Activated T-cell treated with anti-CD3 and anti-CD28 coated beads, Interleukin-2, amount 50 U/mL, for 24 hours (primary cell): ENCODE measurements at regions not wholly inside any gene's neighbourhood (a gene's known extent, or its start where the extent isn't known, plus 50 kb on each side); places are given as distances from the start of the nearest gene placed in this dataset.

ENCODE experiments used
- DNase-seq: peaks from one replicate; pipeline ENCODE4 v3.0.0-alpha.2; 2020
- H3K27ac Mint-ChIP-seq: 2 replicates; pipeline ENCODE4 v1.8.0; 2020; ENCODE audit warnings: mild to moderate bottlenecking, mixed read lengths
- H3K27me3 Mint-ChIP-seq: 2 replicates; pipeline ENCODE4 v1.8.0; 2020; ENCODE audit warnings: mixed read lengths
- H3K36me3 Mint-ChIP-seq: 2 replicates; pipeline ENCODE4 v1.8.0; 2020; ENCODE audit warnings: low read depth, mixed read lengths
- H3K4me1 Mint-ChIP-seq: 2 replicates; pipeline ENCODE4 v1.8.0; 2020; ENCODE audit warnings: low read depth, mixed read lengths
- H3K4me3 Mint-ChIP-seq: 2 replicates; pipeline ENCODE4 v1.8.0; 2020; ENCODE audit warnings: mild to moderate bottlenecking, moderate library complexity, mixed read lengths
- H3K9me3 Mint-ChIP-seq: 2 replicates; pipeline ENCODE4 v1.8.0; 2020; ENCODE audit warnings: mixed read lengths

- Mint-ChIP-seq H3K9me3 (no peaks in the 10 kb centered on the region), H3K27me3 (peaks cover 34% of the 10 kb centered on the region), H3K27ac (no peak overlapping the region), H3K4me3 (peak overlapping the region; percentile 10), H3K4me1 (peaks cover 16% of the 10 kb centered on the region), H3K36me3 (no peaks in the 10 kb centered on the region)
- peak; percentile 52 for DNase-seq
Measured at GRCh38 chr6:169961772-169962561, 210.5 kb downstream of the ERMARD start.

DNA sequence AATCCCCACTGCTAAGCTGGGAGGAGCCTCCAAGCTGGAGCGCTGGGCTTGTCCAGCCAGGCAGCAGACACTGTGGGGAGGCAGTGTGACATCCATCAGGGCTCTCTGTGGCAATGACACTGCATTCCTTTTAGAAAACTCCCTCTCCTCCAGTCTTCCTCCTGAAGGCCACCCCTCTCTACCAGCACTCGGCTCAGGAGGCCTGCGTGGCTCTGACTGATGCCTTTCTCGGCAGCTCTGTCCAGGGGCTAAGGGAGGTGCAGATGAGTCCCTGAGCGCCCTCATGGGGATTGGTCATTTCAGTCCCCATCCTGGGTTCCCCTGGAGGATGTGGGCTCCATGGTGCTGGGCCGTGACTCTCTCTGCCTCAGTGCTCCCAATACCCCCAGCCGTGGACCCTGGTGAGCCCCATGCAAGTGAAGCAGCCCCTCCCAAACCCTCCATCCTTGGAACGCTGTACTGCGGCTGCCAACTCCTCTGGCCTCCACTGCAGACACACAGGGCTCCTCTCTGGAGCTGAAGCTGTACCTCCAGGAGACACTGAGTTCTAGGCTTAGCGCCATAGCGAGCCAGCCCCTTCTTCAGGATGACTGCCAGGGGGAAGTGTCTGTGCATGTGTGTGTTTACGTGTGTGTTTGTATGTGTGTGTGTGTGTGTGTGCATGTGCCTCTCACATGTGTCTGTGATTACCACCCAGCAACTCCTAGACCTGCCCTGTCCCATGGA, 209.6 kb downstream of the ERMARD start:
- Mint-ChIP-seq H3K27ac (no peak overlapping the region), H3K9me3 (no peaks in the 10 kb centered on the region), H3K36me3 (no peaks in the 10 kb centered on the region), H3K4me1 (peaks cover 16% of the 10 kb centered on the region), H3K27me3 (peaks cover 34% of the 10 kb centered on the region), H3K4me3 (no peak overlapping the region)
- peak; percentile 27 for DNase-seq

GRCh38 chr6:169960521-169960885, 209.1 kb downstream of the ERMARD start:
- Mint-ChIP-seq H3K27ac (no peak overlapping the region), H3K27me3 (peaks cover 34% of the 10 kb centered on the region), H3K36me3 (no peaks in the 10 kb centered on the region), H3K4me1 (peaks cover 16% of the 10 kb centered on the region), H3K4me3 (no peak overlapping the region), H3K9me3 (no peaks in the 10 kb centered on the region)
- peak; percentile 19 for DNase-seq

GRCh38 chr6:169960003-169960344, 208.6 kb downstream of the ERMARD start:
- H3K27ac Mint-ChIP-seq = no peak overlapping the region
- no peak overlapping the region for H3K4me3 Mint-ChIP-seq
- peak; percentile 22 for DNase-seq
- no peaks in the 10 kb centered on the region for H3K36me3 Mint-ChIP-seq
- no peaks in the 10 kb centered on the region for H3K9me3 Mint-ChIP-seq
- peaks cover 38% of the 10 kb centered on the region for H3K27me3 Mint-ChIP-seq
- H3K4me1 Mint-ChIP-seq = peaks cover 16% of the 10 kb centered on the region

- H3K27ac Mint-ChIP-seq = no peak overlapping the region
- no peaks in the 10 kb centered on the region for H3K36me3 Mint-ChIP-seq
- DNase-seq = peak; percentile 35
- H3K27me3 Mint-ChIP-seq = peaks cover 38% of the 10 kb centered on the region
- H3K4me3 Mint-ChIP-seq = no peak overlapping the region
- no peaks in the 10 kb centered on the region for H3K9me3 Mint-ChIP-seq
- peaks cover 16% of the 10 kb centered on the region for H3K4me1 Mint-ChIP-seq
Measured at GRCh38 chr6:169959136-169960002, 207.9 kb downstream of the ERMARD start.

- no peak overlapping the region for H3K27ac Mint-ChIP-seq
- H3K4me1 Mint-ChIP-seq = peaks cover 16% of the 10 kb centered on the region
- peak; percentile 17 for DNase-seq
- H3K36me3 Mint-ChIP-seq = no peaks in the 10 kb centered on the region
- peaks cover 38% of the 10 kb centered on the region for H3K27me3 Mint-ChIP-seq
- H3K4me3 Mint-ChIP-seq = no peak overlapping the region
- H3K9me3 Mint-ChIP-seq = no peaks in the 10 kb centered on the region
Measured at GRCh38 chr6:169958510-169958909, 207.1 kb downstream of the ERMARD start.

DNA sequence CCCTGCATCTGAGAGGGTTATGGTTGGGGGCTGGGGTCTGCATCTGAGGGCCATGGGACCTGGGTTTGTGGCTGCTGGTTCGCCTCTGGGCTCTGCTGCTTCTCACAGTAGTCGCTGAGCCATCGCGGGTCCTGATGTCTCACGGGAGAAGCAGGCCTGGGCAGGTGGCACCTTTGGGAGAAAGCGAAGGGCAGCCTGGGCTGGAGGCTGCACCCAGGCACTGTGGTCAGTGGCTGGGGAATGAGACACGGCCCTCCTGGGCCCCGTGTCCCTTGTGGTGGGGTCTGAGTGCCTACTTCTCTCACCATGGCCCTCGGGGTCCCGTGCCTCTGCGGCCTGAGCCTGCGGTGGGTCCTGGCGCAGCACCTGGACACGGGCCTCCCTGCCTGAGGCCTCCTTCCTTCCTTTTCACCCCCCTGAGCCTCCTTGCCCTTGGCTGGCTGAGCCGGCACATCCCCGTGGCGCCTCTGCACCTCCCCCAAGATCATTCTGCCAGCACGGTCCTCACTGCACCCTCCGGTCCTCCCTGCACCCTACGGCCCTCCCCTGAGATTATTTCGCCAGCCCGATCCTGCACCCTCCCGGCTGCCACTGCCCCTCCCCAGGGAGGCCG, 206.0 kb downstream of the ERMARD start:
- Mint-ChIP-seq H3K27ac (no peak overlapping the region), H3K9me3 (no peaks in the 10 kb centered on the region), H3K27me3 (peaks cover 31% of the 10 kb centered on the region), H3K4me1 (peaks cover 16% of the 10 kb centered on the region), H3K36me3 (no peaks in the 10 kb centered on the region), H3K4me3 (no peak overlapping the region)
- DNase-seq = peak; percentile 17

GRCh38 chr6:169956580-169956979, 205.2 kb downstream of the ERMARD start:
- peaks cover 27% of the 10 kb centered on the region for H3K27me3 Mint-ChIP-seq
- peak; percentile 16 for DNase-seq
- H3K27ac Mint-ChIP-seq = no peak overlapping the region
- H3K4me1 Mint-ChIP-seq = peaks cover 12% of the 10 kb centered on the region
- H3K4me3 Mint-ChIP-seq = no peak overlapping the region
- no peaks in the 10 kb centered on the region for H3K9me3 Mint-ChIP-seq
- H3K36me3 Mint-ChIP-seq = no peaks in the 10 kb centered on the region

GRCh38 chr6:169955731-169956437, 204.5 kb downstream of the ERMARD start:
- H3K27me3 Mint-ChIP-seq = peaks cover 20% of the 10 kb centered on the region
- peak; percentile 9 for DNase-seq
- no peaks in the 10 kb centered on the region for H3K9me3 Mint-ChIP-seq
- no peak overlapping the region for H3K4me3 Mint-ChIP-seq
- peaks cover 9% of the 10 kb centered on the region for H3K4me1 Mint-ChIP-seq
- H3K36me3 Mint-ChIP-seq = no peaks in the 10 kb centered on the region
- no peak overlapping the region for H3K27ac Mint-ChIP-seq

DNA sequence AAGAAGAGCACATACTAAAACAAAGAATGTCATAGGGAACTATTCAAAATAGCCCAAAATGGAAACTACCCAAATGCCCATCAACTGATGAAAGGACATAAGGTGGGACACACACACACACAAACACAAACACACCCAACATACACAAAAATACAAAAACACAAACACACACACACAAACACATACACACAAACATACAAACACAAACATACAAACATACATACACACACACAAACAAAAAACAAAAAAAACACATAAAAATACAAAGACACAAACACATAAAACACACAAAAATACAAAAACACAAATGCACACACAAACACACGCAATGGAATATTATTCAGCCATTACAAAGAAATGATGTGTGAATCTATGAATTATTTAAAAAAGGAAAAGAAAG, 203.6 kb downstream of the ERMARD start:
- Mint-ChIP-seq H3K27ac (no peak overlapping the region), H3K27me3 (peaks cover 18% of the 10 kb centered on the region), H3K4me3 (no peak overlapping the region), H3K36me3 (no peaks in the 10 kb centered on the region), H3K9me3 (no peaks in the 10 kb centered on the region), H3K4me1 (peaks cover 9% of the 10 kb centered on the region)
- no peak for DNase-seq

DNA sequence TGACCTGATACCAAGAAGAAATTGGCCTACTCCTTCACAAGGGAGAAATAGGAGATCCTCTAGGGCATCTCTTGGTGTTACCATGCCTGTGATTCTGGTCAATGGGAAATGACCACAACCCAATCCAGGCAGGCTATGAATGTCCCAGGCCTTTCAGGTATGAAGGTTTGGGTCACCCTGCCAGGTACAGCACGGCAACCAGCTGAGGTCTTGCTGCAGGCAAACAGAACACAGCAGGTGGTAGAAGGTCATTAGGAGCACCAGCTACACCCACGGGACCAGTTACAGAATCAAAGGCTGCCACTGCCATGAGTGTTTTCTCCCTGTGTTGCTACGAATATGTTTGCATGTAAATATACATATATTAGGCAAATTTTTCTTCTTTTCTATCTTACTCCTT, 202.3 kb downstream of the ERMARD start:
- H3K4me1 Mint-ChIP-seq = peaks cover 2% of the 10 kb centered on the region
- no peak for DNase-seq
- H3K36me3 Mint-ChIP-seq = no peaks in the 10 kb centered on the region
- H3K4me3 Mint-ChIP-seq = no peak overlapping the region
- peaks cover 8% of the 10 kb centered on the region for H3K27me3 Mint-ChIP-seq
- no peak overlapping the region for H3K27ac Mint-ChIP-seq
- no peaks in the 10 kb centered on the region for H3K9me3 Mint-ChIP-seq

DNA sequence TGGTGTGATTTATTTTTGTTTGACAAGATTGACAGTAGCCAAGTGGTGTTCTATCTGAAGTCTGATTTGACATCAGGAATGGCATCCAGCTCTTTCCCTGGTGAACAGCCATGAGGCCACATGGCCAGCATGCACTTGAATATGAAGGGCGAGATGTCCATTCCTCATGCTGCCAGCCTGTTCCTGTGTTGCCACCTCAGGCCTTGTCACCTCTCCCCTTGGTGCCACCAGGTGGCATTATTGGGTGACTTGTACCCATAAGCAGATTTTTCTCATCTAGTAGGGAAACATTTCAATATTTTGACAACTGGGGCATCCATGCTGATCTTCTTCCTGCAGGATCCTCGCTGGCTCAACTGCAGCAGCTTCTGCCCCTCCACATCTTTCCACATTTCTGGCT, 199.1 kb downstream of the ERMARD start:
- Mint-ChIP-seq H3K4me3 (no peak overlapping the region), H3K27me3 (peaks cover 8% of the 10 kb centered on the region), H3K4me1 (peaks cover 3% of the 10 kb centered on the region), H3K36me3 (no peaks in the 10 kb centered on the region), H3K9me3 (no peaks in the 10 kb centered on the region), H3K27ac (no peak overlapping the region)
- DNase-seq = no peak

DNA sequence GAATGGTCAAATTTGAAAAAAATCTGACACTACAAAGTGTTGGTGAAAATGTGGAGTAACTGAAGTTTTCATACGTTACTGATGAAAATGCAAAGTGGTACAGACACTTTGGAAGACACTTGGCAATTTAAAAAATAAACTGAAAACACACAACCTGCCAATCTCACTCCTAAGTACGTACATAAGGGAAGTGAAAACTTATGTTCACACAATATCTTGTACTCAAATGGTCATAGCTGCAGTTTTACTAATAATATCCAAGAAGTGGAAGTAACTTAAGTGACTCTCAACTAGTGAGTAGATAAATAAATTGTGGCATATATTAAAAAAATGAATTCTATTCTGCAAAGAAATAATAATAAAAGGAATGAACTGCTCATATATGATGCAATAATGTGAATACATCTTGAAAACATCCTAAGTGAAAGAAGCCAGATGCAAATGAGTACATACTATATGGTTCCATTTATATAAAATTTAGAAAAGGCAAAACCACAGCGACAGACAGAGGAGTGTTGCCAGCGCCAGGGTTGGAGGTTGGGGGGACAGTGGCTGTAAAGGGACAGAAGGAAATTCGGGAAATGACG, 198.2 kb downstream of the ERMARD start:
- H3K36me3 Mint-ChIP-seq = no peaks in the 10 kb centered on the region
- no peak overlapping the region for H3K4me3 Mint-ChIP-seq
- peaks cover 3% of the 10 kb centered on the region for H3K4me1 Mint-ChIP-seq
- H3K27me3 Mint-ChIP-seq = peaks cover 8% of the 10 kb centered on the region
- DNase-seq = no peak
- no peak overlapping the region for H3K27ac Mint-ChIP-seq
- no peaks in the 10 kb centered on the region for H3K9me3 Mint-ChIP-seq
